Endodermal cell (in vitro differentiated cells): ENCODE measurements at regions not wholly inside any gene's neighbourhood (a gene's known extent, or its start where the extent isn't known, plus 50 kb on each side); places are given as distances from the start of the nearest gene placed in this dataset.

Experiments
- DNase-seq: peaks from one replicate; pipeline ENCODE4 v3.0.0-alpha.2; 2017
- H3K27ac ChIP-seq: 2 replicates; pipeline ENCODE4 v1.5.1; 2013; ENCODE audit warnings: mild to moderate bottlenecking, low read depth, low read length, moderate library complexity
- H3K27me3 ChIP-seq: 2 replicates; pipeline ENCODE4 v1.6.1; 2013; ENCODE audit warnings: mild to moderate bottlenecking, low read length, moderate library complexity; ENCODE audit not compliant: insufficient read depth, control insufficient read depth, poor library complexity, severe bottlenecking
- H3K36me3 ChIP-seq: 2 replicates; pipeline ENCODE4 v1.7.0; 2013; ENCODE audit warnings: mild to moderate bottlenecking, low read length, moderate library complexity; ENCODE audit not compliant: control insufficient read depth, insufficient read depth
- H3K4me1 ChIP-seq: one replicate; pipeline ENCODE4 v1.7.0; 2013; ENCODE audit warnings: low read length; ENCODE audit not compliant: control insufficient read depth, insufficient read depth
- H3K4me3 ChIP-seq: 2 replicates; pipeline ENCODE4 v1.5.1; 2013; ENCODE audit warnings: mild to moderate bottlenecking, low read length, moderate library complexity
- H3K9ac ChIP-seq: 2 replicates; pipeline ENCODE4 v1.6.1; 2013; ENCODE audit warnings: mild to moderate bottlenecking, low read length, moderate library complexity; ENCODE audit not compliant: poor library complexity, severe bottlenecking; ENCODE audit errors: extremely low read depth
- H3K9me3 ChIP-seq: 2 replicates; pipeline ENCODE4 v1.6.1; 2013; ENCODE audit warnings: mild to moderate bottlenecking, low read length, moderate library complexity; ENCODE audit not compliant: control insufficient read depth
- H3K27ac Mint-ChIP-seq: 2 replicates; pipeline ENCODE4 v1.8.0; 2020; ENCODE audit warnings: mixed read lengths
- H3K27me3 Mint-ChIP-seq: 2 replicates; pipeline ENCODE4 v1.8.0; 2021; ENCODE audit warnings: mild to moderate bottlenecking, mixed read lengths; ENCODE audit not compliant: insufficient read depth
- H3K36me3 Mint-ChIP-seq: 2 replicates; pipeline ENCODE4 v1.8.0; 2020; ENCODE audit warnings: low read depth, mixed read lengths
- H3K4me1 Mint-ChIP-seq: 2 replicates; pipeline ENCODE4 v1.8.0; 2020; ENCODE audit warnings: mixed read lengths
- H3K4me3 Mint-ChIP-seq: 2 replicates; pipeline ENCODE4 v1.8.0; 2020; ENCODE audit warnings: mild to moderate bottlenecking, moderate library complexity, mixed read lengths
- H3K9me3 Mint-ChIP-seq: 2 replicates; pipeline ENCODE4 v1.8.0; 2020; ENCODE audit warnings: mild to moderate bottlenecking, mixed read lengths
- WGBS, 2 experiments: methylation state at CpG; one replicate each; pipeline versions ENCODE4 v1.1.5 to v1.1.7; 2013; ENCODE audit warnings: missing lambda C conversion rate in 2 of 2, mixed read lengths in 1 of 2; ENCODE audit not compliant: insufficient coverage in 1 of 2, insufficient read length in 1 of 2; 5-methylcytosine and 5-hydroxymethylcytosine counted together
- TF ChIP-seq, protein P1 (sequence below): fragments of 200-600 bp; sonication (generic); conservative IDR thresholded peaks from 2 replicates; pipeline ENCODE4 v1.5.0; 2021; ENCODE audit warnings: antibody characterized with exemption, mild to moderate bottlenecking

- Histone ChIP-seq H3K9ac (no peak overlapping the region), H3K27me3 (no peaks in the 10 kb centered on the region), H3K4me3 (no peak overlapping the region), H3K27ac (no peak overlapping the region), H3K9me3 (no peaks in the 10 kb centered on the region), H3K36me3 (no peaks in the 10 kb centered on the region), H3K4me1 (no peaks in the 10 kb centered on the region)
- TF ChIP-seq, protein P1, sequence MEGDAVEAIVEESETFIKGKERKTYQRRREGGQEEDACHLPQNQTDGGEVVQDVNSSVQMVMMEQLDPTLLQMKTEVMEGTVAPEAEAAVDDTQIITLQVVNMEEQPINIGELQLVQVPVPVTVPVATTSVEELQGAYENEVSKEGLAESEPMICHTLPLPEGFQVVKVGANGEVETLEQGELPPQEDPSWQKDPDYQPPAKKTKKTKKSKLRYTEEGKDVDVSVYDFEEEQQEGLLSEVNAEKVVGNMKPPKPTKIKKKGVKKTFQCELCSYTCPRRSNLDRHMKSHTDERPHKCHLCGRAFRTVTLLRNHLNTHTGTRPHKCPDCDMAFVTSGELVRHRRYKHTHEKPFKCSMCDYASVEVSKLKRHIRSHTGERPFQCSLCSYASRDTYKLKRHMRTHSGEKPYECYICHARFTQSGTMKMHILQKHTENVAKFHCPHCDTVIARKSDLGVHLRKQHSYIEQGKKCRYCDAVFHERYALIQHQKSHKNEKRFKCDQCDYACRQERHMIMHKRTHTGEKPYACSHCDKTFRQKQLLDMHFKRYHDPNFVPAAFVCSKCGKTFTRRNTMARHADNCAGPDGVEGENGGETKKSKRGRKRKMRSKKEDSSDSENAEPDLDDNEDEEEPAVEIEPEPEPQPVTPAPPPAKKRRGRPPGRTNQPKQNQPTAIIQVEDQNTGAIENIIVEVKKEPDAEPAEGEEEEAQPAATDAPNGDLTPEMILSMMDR: no peak
- H3K4me1 Mint-ChIP-seq: no peaks in the 10 kb centered on the region
- H3K27ac Mint-ChIP-seq: no peak overlapping the region
- DNase-seq: no peak
- WGBS, 2 experiments: 80 to 86% methylated on average over 5 of the region's 5 CpGs
- no peaks in the 10 kb centered on the region for H3K27me3 Mint-ChIP-seq
- H3K4me3 Mint-ChIP-seq: no peak overlapping the region
- no peaks in the 10 kb centered on the region for H3K36me3 Mint-ChIP-seq
- H3K9me3 Mint-ChIP-seq: no peaks in the 10 kb centered on the region
Measured at GRCh38 chr2:216927163-216927562, 67.3 kb upstream of the TNP1 start.

- Mint-ChIP-seq H3K27me3 (peaks cover 6% of the 10 kb centered on the region), H3K9me3 (no peaks in the 10 kb centered on the region), H3K36me3 (no peaks in the 10 kb centered on the region), H3K4me1 (no peaks in the 10 kb centered on the region), H3K27ac (no peak overlapping the region), H3K4me3 (no peak overlapping the region)
- WGBS, 2 experiments: 78 to 92% methylated on average over 4 to 6 of the region's 6 CpGs
- TF ChIP-seq, protein P1: no peak
- no peaks in the 10 kb centered on the region for H3K4me1 ChIP-seq
- no peaks in the 10 kb centered on the region for H3K9me3 ChIP-seq
- no peaks in the 10 kb centered on the region for H3K27me3 ChIP-seq
- H3K4me3 ChIP-seq: no peak overlapping the region
- no peak overlapping the region for H3K9ac ChIP-seq
- H3K36me3 ChIP-seq: no peaks in the 10 kb centered on the region
- DNase-seq: no peak
- no peak overlapping the region for H3K27ac ChIP-seq
Measured at GRCh38 chr2:216925636-216926366, 65.9 kb upstream of the TNP1 start.

DNA sequence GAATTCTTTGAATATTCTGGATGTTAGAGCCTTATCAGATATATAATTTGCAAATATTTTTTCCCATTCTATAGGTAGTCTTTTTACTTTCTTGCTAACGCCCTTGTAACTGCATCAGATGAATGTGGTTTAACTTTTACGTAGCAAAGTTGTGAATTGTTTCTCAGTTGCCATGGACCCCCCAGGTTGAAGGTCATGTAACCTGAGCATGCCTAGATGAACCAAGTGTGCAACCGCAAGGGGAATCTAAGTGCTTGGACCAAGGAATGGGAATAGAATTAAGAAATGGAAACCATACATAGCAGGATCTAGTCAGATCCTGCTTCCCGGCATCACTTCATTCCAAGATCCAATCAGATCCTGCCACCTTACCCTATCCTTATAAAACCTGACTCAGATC, 65.1 kb upstream of the TNP1 start:
- H3K4me1 ChIP-seq: no peaks in the 10 kb centered on the region
- Mint-ChIP-seq H3K27me3 (peaks cover 12% of the 10 kb centered on the region), H3K36me3 (no peaks in the 10 kb centered on the region), H3K4me3 (no peak overlapping the region), H3K4me1 (no peaks in the 10 kb centered on the region), H3K27ac (no peak overlapping the region), H3K9me3 (no peaks in the 10 kb centered on the region)
- no peaks in the 10 kb centered on the region for H3K27me3 ChIP-seq
- H3K9ac ChIP-seq: no peak overlapping the region
- DNase-seq: no peak
- TF ChIP-seq, protein P1: no peak
- no peak overlapping the region for H3K4me3 ChIP-seq
- no peak overlapping the region for H3K27ac ChIP-seq
- H3K36me3 ChIP-seq: no peaks in the 10 kb centered on the region
- no peaks in the 10 kb centered on the region for H3K9me3 ChIP-seq
- WGBS, 2 experiments: 89 to 92% methylated on average over 3 to 4 of the region's 4 CpGs
